Activated T-cell treated with anti-CD3 and anti-CD28 coated beads, Interleukin-2, amount 50 U/mL, for 24 hours (primary cell): ENCODE measurements at regions not wholly inside any gene's neighbourhood (a gene's known extent, or its start where the extent isn't known, plus 50 kb on each side); places are given as distances from the start of the nearest gene placed in this dataset.

ENCODE experiments used
- DNase-seq: peaks from one replicate; pipeline ENCODE4 v3.0.0-alpha.2; 2020
- H3K27ac Mint-ChIP-seq: 2 replicates; pipeline ENCODE4 v1.8.0; 2020; ENCODE audit warnings: mild to moderate bottlenecking, mixed read lengths
- H3K27me3 Mint-ChIP-seq: 2 replicates; pipeline ENCODE4 v1.8.0; 2020; ENCODE audit warnings: mixed read lengths
- H3K36me3 Mint-ChIP-seq: 2 replicates; pipeline ENCODE4 v1.8.0; 2020; ENCODE audit warnings: low read depth, mixed read lengths
- H3K4me1 Mint-ChIP-seq: 2 replicates; pipeline ENCODE4 v1.8.0; 2020; ENCODE audit warnings: low read depth, mixed read lengths
- H3K4me3 Mint-ChIP-seq: 2 replicates; pipeline ENCODE4 v1.8.0; 2020; ENCODE audit warnings: mild to moderate bottlenecking, moderate library complexity, mixed read lengths
- H3K9me3 Mint-ChIP-seq: 2 replicates; pipeline ENCODE4 v1.8.0; 2020; ENCODE audit warnings: mixed read lengths

DNA sequence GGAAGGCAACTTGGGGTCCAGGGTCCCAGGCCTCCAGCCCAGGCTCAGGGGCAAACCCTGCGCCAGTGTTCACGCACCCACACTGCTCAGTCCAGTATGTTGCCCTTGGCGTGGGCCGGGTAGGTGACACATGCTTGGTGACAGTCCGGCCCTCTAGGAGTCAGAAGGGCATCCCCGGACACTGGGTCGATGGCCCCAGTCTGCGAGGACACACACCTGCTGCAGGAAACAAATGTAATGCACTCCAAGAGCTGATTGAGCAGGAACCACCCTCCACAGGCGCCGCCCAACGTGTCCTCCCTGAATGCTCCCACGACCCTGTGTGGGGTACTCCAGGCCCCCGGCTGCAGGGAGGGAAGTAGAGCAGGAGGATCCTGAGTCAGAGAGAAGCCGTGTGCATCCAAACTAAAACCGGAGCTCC lies 160.7 kb downstream of the DLL1 start:
- Mint-ChIP-seq H3K36me3 (no peaks in the 10 kb centered on the region), H3K27me3 (peaks cover 3% of the 10 kb centered on the region), H3K4me3 (no peak overlapping the region), H3K4me1 (no peaks in the 10 kb centered on the region), H3K27ac (no peak overlapping the region), H3K9me3 (no peaks in the 10 kb centered on the region)
- peak; percentile 25 for DNase-seq

DNA sequence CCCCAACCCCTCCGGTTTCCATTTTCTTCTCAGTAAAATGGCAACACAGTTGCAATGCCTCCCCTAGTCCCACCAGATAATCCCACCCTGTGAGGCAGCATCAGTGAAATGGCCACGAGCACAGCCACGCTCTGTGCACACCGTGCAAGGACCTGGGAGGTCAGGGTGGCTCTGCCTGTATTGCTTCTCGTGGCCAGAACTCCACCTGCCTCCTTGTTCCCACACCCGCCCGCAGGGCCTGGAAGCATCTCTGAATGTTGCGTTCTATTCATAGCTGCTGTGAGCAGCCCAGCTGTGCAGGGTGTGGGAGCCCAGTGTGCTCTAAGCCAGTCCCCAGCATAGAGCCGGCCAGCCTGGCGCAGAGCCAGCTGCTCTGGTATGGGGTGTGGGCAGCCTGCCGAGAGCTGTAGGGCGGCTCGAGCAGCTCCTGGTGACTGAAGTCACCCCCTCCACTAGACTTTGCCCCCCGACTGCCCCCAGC lies 161.1 kb downstream of the DLL1 start:
- no peaks in the 10 kb centered on the region for H3K27me3 Mint-ChIP-seq
- H3K4me1 Mint-ChIP-seq = no peaks in the 10 kb centered on the region
- DNase-seq = peak; percentile 21
- H3K9me3 Mint-ChIP-seq = no peaks in the 10 kb centered on the region
- no peaks in the 10 kb centered on the region for H3K36me3 Mint-ChIP-seq
- H3K27ac Mint-ChIP-seq = no peak overlapping the region
- H3K4me3 Mint-ChIP-seq = no peak overlapping the region

GRCh38 chr6:170128811-170129681 lies 161.8 kb downstream of the DLL1 start:
- peak; percentile 25 for DNase-seq
- no peaks in the 10 kb centered on the region for H3K9me3 Mint-ChIP-seq
- no peak overlapping the region for H3K27ac Mint-ChIP-seq
- H3K36me3 Mint-ChIP-seq = no peaks in the 10 kb centered on the region
- H3K4me3 Mint-ChIP-seq = no peak overlapping the region
- H3K4me1 Mint-ChIP-seq = no peaks in the 10 kb centered on the region
- H3K27me3 Mint-ChIP-seq = peaks cover 3% of the 10 kb centered on the region

- Mint-ChIP-seq H3K4me3 (no peak overlapping the region), H3K36me3 (no peaks in the 10 kb centered on the region), H3K4me1 (no peaks in the 10 kb centered on the region), H3K27me3 (peaks cover 5% of the 10 kb centered on the region), H3K9me3 (no peaks in the 10 kb centered on the region), H3K27ac (no peak overlapping the region)
- peak; percentile 8 for DNase-seq
Observed at GRCh38 chr6:170128346-170128745, 162.5 kb downstream of the DLL1 start.

DNA sequence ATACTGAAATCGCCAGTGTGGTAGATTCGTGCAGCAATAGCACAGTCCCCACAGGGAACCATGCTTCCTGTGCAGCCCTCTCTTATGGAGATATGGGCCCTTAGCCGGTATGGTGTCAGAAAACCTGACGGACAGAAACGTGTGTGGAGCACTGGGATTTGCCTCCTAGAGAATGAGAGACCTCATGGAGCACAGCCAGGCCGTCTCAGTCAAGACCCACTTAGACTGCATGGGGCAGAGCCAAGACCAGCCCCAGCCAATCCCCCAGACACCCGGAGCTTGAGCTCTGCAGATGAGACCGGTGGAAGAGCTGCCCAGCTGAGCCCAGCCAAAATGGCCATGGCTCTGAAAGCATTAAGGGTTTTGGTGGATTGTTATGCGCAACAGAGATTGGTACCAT lies 163.7 kb downstream of the DLL1 start:
- Mint-ChIP-seq H3K4me3 (no peak overlapping the region), H3K36me3 (no peaks in the 10 kb centered on the region), H3K27me3 (peaks cover 5% of the 10 kb centered on the region)

GRCh38 chr6:170125456-170126300 lies 165.2 kb downstream of the DLL1 start:
- peak; percentile 8 for DNase-seq
- Mint-ChIP-seq H3K4me1 (no peaks in the 10 kb centered on the region), H3K4me3 (no peak overlapping the region), H3K27ac (no peak overlapping the region), H3K36me3 (no peaks in the 10 kb centered on the region), H3K27me3 (peaks cover 5% of the 10 kb centered on the region), H3K9me3 (peaks cover 10% of the 10 kb centered on the region)

More for the DNA sequence above, 163.7 kb downstream of the DLL1 start:
- Mint-ChIP-seq H3K4me1 (no peaks in the 10 kb centered on the region), H3K9me3 (no peaks in the 10 kb centered on the region), H3K27ac (no peak overlapping the region)
- DNase-seq = no peak

GRCh38 chr6:170124836-170125235 lies 166.0 kb downstream of the DLL1 start:
- H3K9me3 Mint-ChIP-seq = peaks cover 17% of the 10 kb centered on the region
- DNase-seq = peak; percentile 13
- no peaks in the 10 kb centered on the region for H3K4me1 Mint-ChIP-seq
- no peak overlapping the region for H3K4me3 Mint-ChIP-seq
- H3K36me3 Mint-ChIP-seq = no peaks in the 10 kb centered on the region
- peaks cover 5% of the 10 kb centered on the region for H3K27me3 Mint-ChIP-seq
- no peak overlapping the region for H3K27ac Mint-ChIP-seq

DNA sequence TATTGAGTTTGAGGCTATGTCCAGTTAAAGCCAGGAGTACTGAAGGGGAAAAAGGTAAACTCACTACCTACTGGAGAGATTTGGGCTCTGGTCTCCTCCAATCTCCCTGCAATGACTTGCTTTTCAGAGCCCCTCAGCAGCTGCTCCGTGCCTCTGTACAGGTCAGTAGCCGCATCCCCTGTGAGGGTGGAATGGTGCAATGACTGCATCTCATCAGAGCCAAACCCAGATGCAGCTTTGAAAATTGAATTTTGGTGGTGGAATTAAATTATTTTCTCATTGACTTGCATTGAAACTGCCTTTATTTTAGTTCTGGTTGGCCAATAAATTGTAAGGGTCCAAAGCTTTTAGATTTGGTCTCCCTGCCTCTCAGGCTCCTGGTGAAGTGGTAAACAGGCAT lies 166.7 kb downstream of the DLL1 start:
- Mint-ChIP-seq H3K4me3 (no peak overlapping the region), H3K36me3 (no peaks in the 10 kb centered on the region), H3K27ac (no peak overlapping the region), H3K4me1 (no peaks in the 10 kb centered on the region), H3K27me3 (peaks cover 5% of the 10 kb centered on the region), H3K9me3 (peaks cover 21% of the 10 kb centered on the region)
- no peak for DNase-seq

GRCh38 chr6:170122651-170123050 lies 168.2 kb downstream of the DLL1 start:
- Mint-ChIP-seq H3K36me3 (no peaks in the 10 kb centered on the region), H3K27ac (no peak overlapping the region), H3K27me3 (peaks cover 5% of the 10 kb centered on the region), H3K4me3 (no peak overlapping the region), H3K4me1 (no peaks in the 10 kb centered on the region), H3K9me3 (peaks cover 22% of the 10 kb centered on the region)
- DNase-seq = no peak

DNA sequence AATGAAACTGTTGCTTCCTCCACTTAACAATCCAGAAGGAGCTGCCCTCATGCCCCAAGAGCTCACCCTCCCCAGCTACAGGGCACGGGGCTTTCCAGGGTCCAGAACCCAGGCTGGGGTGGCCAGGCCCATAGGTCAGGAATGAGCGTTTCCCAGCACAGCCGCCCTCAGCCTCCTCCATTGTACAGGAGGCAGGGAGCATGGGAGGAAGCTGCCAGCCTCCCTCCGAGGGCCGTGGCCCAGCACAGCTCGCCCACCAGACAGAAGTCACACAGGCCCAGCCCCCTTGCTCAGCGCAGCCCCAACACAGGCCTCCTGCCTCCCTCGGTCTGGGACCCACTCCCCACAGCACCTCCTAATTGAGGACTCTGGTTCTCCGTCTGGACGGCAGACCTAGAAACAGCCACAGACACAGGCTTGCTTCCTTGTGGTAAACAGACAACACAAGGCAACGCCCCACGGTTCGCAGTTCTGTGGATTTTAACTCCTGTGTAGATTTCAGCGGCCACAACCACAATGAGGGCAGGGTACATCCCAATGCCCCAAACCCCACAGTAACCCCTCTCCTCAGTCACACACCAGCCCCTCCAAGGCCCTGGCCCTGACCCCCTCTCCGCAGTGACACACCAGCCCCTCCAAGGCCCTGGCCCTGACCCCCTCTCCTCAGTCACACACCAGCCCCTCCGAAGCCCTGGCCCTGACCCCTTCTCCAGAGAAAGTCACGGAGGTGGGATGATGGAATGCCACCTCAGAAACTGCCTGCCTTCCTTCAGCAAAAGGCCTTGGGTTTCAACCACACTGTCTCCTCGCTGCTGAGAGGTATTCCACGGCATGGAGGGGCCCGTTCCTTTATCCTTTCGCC lies 173.5 kb downstream of the DLL1 start:
- H3K27ac Mint-ChIP-seq = no peak overlapping the region
- H3K4me1 Mint-ChIP-seq = no peaks in the 10 kb centered on the region
- H3K27me3 Mint-ChIP-seq = no peaks in the 10 kb centered on the region
- peaks cover 22% of the 10 kb centered on the region for H3K9me3 Mint-ChIP-seq
- H3K36me3 Mint-ChIP-seq = no peaks in the 10 kb centered on the region
- peak; percentile 13 for DNase-seq
- H3K4me3 Mint-ChIP-seq = no peak overlapping the region

DNA sequence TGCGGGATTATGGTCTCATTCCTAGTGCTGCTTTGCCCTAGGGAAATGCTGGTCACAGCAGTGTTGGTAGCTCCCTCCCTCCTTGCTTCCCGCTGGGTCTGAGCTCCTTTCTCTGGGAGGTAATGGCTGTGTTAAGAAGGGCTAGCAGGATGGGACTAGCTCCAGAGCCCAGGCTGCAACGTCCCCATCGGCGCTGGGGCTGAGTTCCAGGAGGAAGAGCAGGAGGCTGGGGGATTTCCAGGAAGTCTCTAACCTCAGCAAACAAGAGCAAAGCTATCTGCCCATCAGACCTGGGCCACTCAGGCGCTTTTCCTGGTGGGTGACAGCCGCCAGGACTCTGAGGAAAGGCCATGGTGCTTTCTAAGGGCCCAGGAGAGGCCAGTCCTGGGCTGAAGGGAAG lies 174.2 kb downstream of the DLL1 start:
- Mint-ChIP-seq H3K9me3 (peaks cover 21% of the 10 kb centered on the region), H3K4me1 (no peaks in the 10 kb centered on the region), H3K4me3 (no peak overlapping the region), H3K27ac (no peak overlapping the region), H3K27me3 (no peaks in the 10 kb centered on the region), H3K36me3 (no peaks in the 10 kb centered on the region)
- DNase-seq = peak; percentile 11

- peak; percentile 20 for DNase-seq
- Mint-ChIP-seq H3K36me3 (no peaks in the 10 kb centered on the region), H3K4me1 (no peaks in the 10 kb centered on the region), H3K4me3 (no peak overlapping the region), H3K27me3 (no peaks in the 10 kb centered on the region), H3K27ac (no peak overlapping the region), H3K9me3 (peaks cover 7% of the 10 kb centered on the region)
Observed at GRCh38 chr6:170114956-170115855, 175.7 kb downstream of the DLL1 start.

DNA sequence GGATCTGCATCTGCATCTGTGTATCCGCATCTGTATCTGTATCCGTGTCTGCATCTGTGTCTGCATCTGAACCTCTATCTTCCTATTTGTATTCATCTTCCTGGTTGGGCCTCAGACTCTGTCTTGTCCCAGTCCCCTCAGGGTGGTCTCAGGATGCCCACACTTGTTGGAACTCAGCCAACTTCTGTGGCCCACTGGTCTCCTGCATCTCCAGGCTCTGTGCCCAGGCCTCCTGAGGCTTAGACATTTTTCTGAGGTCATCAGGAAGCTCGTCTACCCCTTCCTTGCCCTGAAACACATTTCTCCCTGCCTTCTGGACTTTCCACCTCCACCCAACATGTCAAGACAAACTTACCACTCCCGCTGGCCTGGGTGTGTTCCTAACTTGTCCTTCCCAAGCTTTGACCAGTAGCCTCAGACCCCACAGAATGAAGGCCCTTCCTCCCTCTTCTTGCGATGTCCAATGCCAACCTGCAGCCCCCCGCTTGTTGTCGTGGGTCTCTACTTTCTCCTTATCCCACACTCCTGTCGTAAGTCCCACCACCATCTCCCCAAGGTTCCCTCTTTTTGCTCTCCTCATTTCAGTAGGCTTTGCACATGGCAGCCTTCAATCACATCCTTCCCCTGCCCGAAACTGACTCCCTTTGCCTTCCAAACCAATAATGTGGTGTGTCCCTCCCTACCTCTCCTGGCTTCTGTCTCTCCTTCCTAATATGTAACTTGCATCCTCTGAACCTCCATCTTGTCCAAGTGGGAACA lies 176.5 kb downstream of the DLL1 start:
- H3K27ac Mint-ChIP-seq = no peak overlapping the region
- peak; percentile 7 for DNase-seq

More for the DNA sequence above, 176.5 kb downstream of the DLL1 start:
- Mint-ChIP-seq H3K36me3 (no peaks in the 10 kb centered on the region), H3K4me3 (no peak overlapping the region), H3K9me3 (peaks cover 2% of the 10 kb centered on the region), H3K27me3 (no peaks in the 10 kb centered on the region), H3K4me1 (no peaks in the 10 kb centered on the region)
